Astrocyte (in vitro differentiated cells and primary cell): ENCODE measurements at regions not wholly inside any gene's neighbourhood (a gene's known extent, or its start where the extent isn't known, plus 50 kb on each side); places are given as distances from the start of the nearest gene placed in this dataset.

Experiments
- DNase-seq: peaks from one replicate; pipeline ENCODE4 v3.0.0-alpha.2; 2010; ENCODE audit warnings: low read depth
- FAIRE-seq: peaks from 2 replicates; lab custom pipeline; 2011; peaks lifted over from hg19 to GRCh38; lab: Jason Lieb, UNC
- H2AFZ ChIP-seq: 2 replicates; pipeline ENCODE4 v1.6.0; 2012; ENCODE audit warnings: low read depth, low read length, inconsistent platforms
- H3K27ac ChIP-seq: 2 replicates; pipeline ENCODE4 v1.5.1; 2011; ENCODE audit warnings: low read depth, low read length, inconsistent platforms
- H3K27me3 ChIP-seq: 2 replicates; pipeline ENCODE4 v1.6.0; 2011; ENCODE audit warnings: low read length, inconsistent platforms; ENCODE audit not compliant: insufficient read depth
- H3K36me3 ChIP-seq: 2 replicates; pipeline ENCODE4 v1.5.1; 2011; ENCODE audit warnings: low read length, inconsistent platforms; ENCODE audit not compliant: insufficient read depth
- H3K4me1 ChIP-seq: 2 replicates; pipeline ENCODE4 v1.5.1; 2011; ENCODE audit warnings: low read length, inconsistent platforms; ENCODE audit not compliant: insufficient read depth
- H3K4me2 ChIP-seq: 2 replicates; pipeline ENCODE4 v1.6.0; 2012; ENCODE audit warnings: low read length, inconsistent platforms
- H3K4me3 ChIP-seq: 2 replicates; pipeline ENCODE4 v1.5.1; 2011; ENCODE audit warnings: low read depth, mild to moderate bottlenecking, low read length, inconsistent platforms; ENCODE audit not compliant: insufficient read depth
- H3K79me2 ChIP-seq: 2 replicates; pipeline ENCODE4 v1.6.0; 2012; ENCODE audit warnings: mild to moderate bottlenecking, low read length, inconsistent platforms; ENCODE audit not compliant: insufficient read depth
- H3K9ac ChIP-seq: 2 replicates; pipeline ENCODE4 v1.6.0; 2012; ENCODE audit warnings: mild to moderate bottlenecking, low read length, inconsistent platforms
- H3K9me3 ChIP-seq: 2 replicates; pipeline ENCODE4 v1.5.1; 2012; ENCODE audit warnings: low read depth, mild to moderate bottlenecking, low read length, inconsistent platforms; ENCODE audit not compliant: insufficient read depth
- H4K20me1 ChIP-seq: 2 replicates; pipeline ENCODE4 v1.6.0; 2012; ENCODE audit warnings: low read length, inconsistent platforms; ENCODE audit not compliant: insufficient read depth
- H3K27ac Mint-ChIP-seq: one replicate; pipeline ENCODE4 v1.8.0; 2021; ENCODE audit warnings: mild to moderate bottlenecking, mixed read lengths; ENCODE audit not compliant: unreplicated experiment
- H3K27me3 Mint-ChIP-seq: one replicate; pipeline ENCODE4 v1.8.0; 2021; ENCODE audit warnings: low read depth, mixed read lengths; ENCODE audit not compliant: unreplicated experiment
- H3K36me3 Mint-ChIP-seq: one replicate; pipeline ENCODE4 v1.8.0; 2021; ENCODE audit warnings: low read depth, mixed read lengths; ENCODE audit not compliant: unreplicated experiment
- H3K4me1 Mint-ChIP-seq: one replicate; pipeline ENCODE4 v1.8.0; 2021; ENCODE audit warnings: low read depth, mixed read lengths; ENCODE audit not compliant: unreplicated experiment
- H3K4me3 Mint-ChIP-seq: one replicate; pipeline ENCODE4 v1.8.0; 2021; ENCODE audit warnings: mild to moderate bottlenecking, moderate library complexity, mixed read lengths; ENCODE audit not compliant: unreplicated experiment
- H3K9me3 Mint-ChIP-seq: one replicate; pipeline ENCODE4 v1.8.0; 2021; ENCODE audit warnings: mild to moderate bottlenecking, mixed read lengths; ENCODE audit not compliant: unreplicated experiment
- CTCF ChIP-seq: IDR thresholded peaks from 2 replicates; pipeline ENCODE4 v1.5.1; 2011; ENCODE audit warnings: low read depth, mild to moderate bottlenecking, inconsistent platforms, low read length, moderate library complexity; ENCODE audit not compliant: insufficient read depth
- EZH2 ChIP-seq: IDR thresholded peaks from 2 replicates; pipeline ENCODE4 v1.6.1; 2012; ENCODE audit warnings: mild to moderate bottlenecking, low read length, inconsistent platforms; ENCODE audit not compliant: insufficient read depth

DNA sequence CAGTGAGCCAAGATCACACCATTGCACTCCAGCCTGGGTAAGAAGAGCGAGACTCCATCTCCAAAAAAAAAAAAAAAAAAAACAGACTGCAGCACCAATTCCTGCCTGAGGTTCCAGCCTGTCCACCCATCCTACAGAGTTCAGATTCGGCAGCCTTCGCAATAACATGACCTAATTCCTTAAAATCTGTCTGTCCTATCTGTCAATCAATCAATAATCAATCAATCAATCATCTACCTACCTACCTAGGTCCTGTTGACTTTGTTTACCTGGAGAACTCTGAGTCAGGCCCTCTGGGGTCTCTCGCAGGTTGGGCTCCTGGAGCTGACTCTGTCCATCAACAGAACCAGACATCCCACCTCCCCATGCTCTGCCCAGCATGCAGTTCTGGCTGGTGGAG, 236.7 kb downstream of the ENGASE start:
- Histone ChIP-seq H2AFZ (no peak overlapping the region), H3K27ac (no peak overlapping the region), H3K36me3 (no peaks in the 10 kb centered on the region), H3K4me2 (no peak overlapping the region), H3K27me3 (peaks cover 2% of the 10 kb centered on the region), H3K9ac (no peak overlapping the region), H3K4me1 (no peaks in the 10 kb centered on the region), H3K4me3 (no peak overlapping the region), H3K79me2 (no peaks in the 10 kb centered on the region), H4K20me1 (no peaks in the 10 kb centered on the region), H3K9me3 (no peaks in the 10 kb centered on the region)
- Mint-ChIP-seq H3K9me3 (no peaks in the 10 kb centered on the region), H3K36me3 (no peaks in the 10 kb centered on the region), H3K4me1 (no peaks in the 10 kb centered on the region), H3K27me3 (peaks cover 63% of the 10 kb centered on the region), H3K4me3 (no peak overlapping the region), H3K27ac (no peak overlapping the region)
- no peak for DNase-seq
- TF ChIP-seq CTCF (no peak), EZH2 (no peak)
- FAIRE-seq = no peak

DNA sequence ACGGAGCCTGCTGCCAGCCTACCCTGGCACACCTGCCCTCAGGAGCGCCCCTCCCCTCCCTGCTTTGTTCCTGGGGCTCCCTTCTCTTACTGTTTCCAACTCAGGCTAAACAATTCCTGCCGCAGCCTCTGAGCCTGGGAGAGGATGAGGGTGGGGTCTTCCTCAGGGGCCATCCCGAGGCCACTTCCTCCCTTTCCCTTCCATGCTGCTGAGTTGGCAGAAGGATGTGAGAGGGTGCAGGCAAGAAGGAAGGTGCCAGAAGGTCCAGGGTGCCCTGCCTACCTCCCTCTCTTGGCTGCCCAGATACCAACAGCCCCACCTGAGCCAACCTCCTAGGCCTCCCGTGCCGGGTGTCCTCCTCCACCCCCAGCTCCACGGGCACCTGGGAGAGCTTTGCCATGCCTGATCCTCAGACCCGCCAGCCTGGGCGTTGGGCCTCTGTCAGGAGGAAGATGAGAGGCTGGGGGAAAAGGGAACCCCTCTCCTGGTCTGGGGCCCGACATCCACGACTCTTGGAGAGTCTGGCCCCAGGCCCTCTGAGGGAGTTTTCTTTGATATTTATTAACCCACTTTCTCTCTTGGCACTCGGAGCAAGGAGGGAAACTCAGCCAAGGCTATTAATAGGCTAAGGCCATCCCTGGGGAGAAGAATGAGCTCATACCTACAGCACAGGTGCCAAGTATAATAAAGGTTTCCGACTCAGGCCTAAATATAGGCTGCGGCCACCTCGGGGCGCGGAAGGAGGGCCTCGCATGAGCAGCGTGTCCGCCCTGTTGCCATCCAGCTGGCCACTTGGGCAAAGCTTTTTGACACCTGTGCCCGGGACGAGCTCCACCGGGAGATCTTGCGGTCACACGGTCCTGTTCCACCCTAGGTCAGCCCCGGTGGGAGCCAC, 232.0 kb downstream of the ENGASE start:
- DNase-seq (no peak), FAIRE-seq (no peak)
- H3K27ac ChIP-seq = no peak overlapping the region
- H3K9me3 ChIP-seq = no peaks in the 10 kb centered on the region
- no peak overlapping the region for H2AFZ ChIP-seq
- no peak overlapping the region for H3K27ac Mint-ChIP-seq
- no peak overlapping the region for H3K4me3 Mint-ChIP-seq
- TF ChIP-seq EZH2 (no peak), CTCF (no peak)
- no peaks in the 10 kb centered on the region for H3K9me3 Mint-ChIP-seq
- H3K4me3 ChIP-seq = no peak overlapping the region
- H3K4me2 ChIP-seq = no peak overlapping the region
- H3K27me3 ChIP-seq = no peaks in the 10 kb centered on the region
- H3K4me1 ChIP-seq = no peaks in the 10 kb centered on the region
- peaks cover 33% of the 10 kb centered on the region for H3K27me3 Mint-ChIP-seq
- no peaks in the 10 kb centered on the region for H3K4me1 Mint-ChIP-seq
- H3K9ac ChIP-seq = no peak overlapping the region
- H3K36me3 Mint-ChIP-seq = no peaks in the 10 kb centered on the region
- no peaks in the 10 kb centered on the region for H3K79me2 ChIP-seq
- H4K20me1 ChIP-seq = no peaks in the 10 kb centered on the region
- no peaks in the 10 kb centered on the region for H3K36me3 ChIP-seq
